ENCODE measurements at regions not wholly inside any gene's neighbourhood (a gene's known extent, or its start where the extent isn't known, plus 50 kb on each side); places are given as distances from the start of the nearest gene placed in this dataset.

GRCh38 chr6:166751051-166751595 lies 124.1 kb upstream of the RPS6KA2 start:
- no peak for DNase-seq (ENCODE audit: low spot score)

- DNase-seq (ENCODE audit: low spot score), result no peak
Measured at GRCh38 chr6:166750108-166750793, 123.2 kb upstream of the RPS6KA2 start.

GRCh38 chr6:166749666-166750065 lies 122.6 kb upstream of the RPS6KA2 start:
- DNase-seq (ENCODE audit: low spot score), result no peak

DNA sequence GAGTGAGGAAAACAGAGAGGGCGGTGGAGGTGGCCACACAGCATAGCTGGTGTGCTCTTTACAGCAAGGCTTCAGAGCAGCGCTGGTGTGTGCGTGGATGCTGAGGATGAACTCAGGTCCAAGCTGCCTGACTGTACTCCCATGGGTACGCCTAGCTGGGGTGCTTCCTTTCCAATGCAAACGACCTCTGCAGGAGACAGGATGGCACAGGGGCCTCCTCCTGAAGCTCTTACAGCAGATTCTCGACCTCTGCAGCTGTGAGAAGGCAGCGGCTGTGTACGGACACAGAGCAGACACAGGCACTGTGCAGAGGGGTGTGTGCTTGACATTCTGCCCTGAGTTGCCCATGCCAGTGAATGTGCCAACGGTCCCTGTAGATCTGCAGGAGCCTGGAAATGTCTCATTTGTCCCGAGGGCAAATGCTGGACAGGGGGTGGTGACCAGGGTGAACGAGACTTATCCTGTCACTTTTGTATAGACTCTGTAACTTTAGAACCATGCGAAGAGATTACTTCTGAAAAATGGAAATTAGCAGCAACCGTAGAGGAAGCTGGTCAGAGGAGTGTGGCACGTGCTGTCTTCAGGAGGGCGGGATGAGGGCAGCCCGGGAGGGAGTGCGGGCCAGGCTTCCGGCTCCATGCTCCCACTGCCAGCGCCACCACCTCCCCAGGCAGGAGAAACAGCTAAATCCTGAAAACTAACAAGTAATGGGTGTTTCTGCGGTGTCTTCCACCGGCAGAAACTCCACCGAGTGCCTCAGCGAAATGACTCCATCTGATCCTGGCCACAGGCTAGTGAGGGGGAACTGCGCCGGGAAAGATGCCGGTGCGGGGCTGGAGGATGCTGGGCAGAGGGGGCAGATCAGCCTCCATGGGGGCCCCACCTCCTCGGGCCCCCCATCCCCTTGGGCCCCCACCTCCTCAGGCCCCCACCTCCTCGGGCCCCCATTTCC lies 120.9 kb upstream of the RPS6KA2 start:
- DNase-seq (ENCODE audit: low spot score), result no peak

DNA sequence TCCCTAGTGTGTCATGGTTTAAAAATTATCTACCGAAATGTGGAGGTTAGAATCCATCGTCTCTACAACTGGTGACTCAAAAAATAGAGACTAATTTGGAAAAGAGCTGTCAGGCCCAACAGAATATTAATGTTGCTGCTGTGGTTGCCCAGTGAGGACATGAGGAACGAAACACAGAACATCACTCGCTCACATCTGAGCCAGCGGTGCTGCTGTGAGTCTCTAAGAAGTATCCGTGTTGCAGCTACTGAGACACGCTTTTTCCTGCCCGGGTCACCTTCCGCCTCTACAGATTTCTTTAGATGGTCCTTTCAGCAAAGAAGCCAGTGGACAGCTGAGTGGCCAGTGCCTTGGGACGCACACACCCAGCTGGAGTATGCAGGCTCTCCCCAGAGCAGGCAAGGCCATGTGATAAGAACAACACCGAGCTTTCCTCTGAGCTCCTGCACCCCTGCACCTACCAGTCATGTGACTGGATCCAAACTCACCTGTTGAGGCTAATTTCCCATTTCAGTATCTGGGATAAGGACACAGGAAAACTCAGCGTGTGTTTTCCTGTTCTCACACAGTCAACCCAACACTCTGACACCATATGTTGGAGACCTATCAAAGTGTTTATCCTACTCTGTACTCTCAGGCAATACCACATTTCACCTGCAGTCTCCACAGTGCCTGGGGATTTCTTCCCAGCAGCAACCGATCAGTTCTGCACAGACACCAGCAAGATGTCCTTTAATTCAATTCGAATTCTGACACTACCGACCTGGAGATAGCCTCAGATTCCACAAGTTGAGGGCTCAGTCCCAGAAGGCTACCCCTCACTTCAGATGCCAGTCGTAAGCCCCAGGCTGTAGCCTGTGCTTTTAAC lies 119.0 kb upstream of the RPS6KA2 start:
- DNase-seq (ENCODE audit: low spot score), result no peak

- no peak for DNase-seq (ENCODE audit: low spot score)
Measured at GRCh38 chr6:166744223-166745134, 117.4 kb upstream of the RPS6KA2 start.

DNA sequence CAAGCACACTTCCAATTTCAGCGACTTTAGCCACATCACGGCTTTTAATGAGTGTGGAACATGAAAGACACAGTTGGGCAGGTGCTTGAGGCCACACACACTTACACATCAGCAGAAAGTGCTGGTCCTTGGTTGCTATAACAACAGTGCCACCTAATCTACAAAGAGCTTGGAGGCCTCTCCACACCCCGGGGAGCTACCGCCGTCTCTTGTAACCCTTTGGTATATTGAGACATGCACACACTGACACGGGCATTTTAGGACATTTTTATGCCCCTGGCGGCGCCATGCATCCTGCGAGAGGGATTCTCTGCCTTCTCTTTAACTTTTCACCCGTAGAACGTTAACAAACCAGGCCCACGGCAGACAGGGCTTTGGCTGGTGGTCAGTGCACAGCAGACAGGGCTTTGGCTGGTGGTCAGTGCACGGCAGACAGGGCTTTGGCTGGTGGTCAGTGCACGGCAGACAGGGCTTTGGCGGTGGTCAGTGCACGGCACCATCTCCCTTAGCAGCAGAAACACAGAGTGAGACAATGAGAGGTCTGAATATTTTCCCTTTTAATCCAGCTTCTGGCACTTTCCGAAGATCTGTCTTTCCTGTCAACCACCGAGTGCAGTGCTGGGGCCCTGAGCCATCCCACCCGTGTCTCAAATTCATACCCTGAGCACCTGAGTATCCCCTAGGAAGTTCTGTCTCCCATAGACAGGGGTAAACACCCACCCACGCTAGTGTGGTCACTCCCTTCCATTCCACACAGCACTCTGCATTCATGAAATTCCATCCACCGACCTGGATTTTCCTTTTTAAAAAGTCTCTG lies 116.6 kb upstream of the RPS6KA2 start:
- no peak for DNase-seq (ENCODE audit: low spot score)

DNA sequence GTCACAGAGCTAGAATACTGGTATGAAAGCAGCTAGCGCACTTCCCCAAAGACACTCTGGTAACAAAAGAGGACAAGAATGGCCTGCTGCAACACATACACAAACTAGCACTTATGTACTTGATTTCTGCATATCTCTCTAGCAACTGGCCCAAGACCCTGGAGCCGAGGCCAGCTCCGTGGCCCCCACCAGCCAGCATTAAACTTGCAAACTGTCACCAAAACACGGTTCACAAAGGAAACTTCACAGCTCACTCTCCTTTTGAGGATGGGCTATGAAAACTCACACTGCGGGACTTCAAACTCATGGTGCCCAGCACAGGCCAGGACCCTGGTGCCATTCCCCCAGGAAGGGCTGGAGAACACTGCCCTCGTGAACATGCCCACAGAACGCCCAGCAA lies 115.9 kb upstream of the RPS6KA2 start:
- no peak for DNase-seq (ENCODE audit: low spot score)

DNA sequence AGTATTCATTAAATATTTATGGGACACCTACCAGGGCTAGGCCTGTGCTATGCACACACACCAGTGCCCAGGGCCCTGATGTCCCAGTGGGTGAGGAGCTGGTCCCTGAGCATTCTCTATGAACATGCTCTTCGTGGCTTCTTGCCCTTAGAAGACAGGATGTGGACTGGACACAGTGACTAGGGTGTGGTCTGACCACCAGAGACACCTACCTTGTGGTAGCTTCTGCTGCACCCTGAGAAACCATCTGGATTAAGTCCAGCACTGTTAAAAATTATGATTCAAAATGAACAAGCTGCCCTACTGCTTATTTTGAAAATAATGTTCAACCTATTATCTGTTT lies 112.9 kb upstream of the RPS6KA2 start:
- no peak for DNase-seq (ENCODE audit: low spot score)

GRCh38 chr6:166739117-166739975 lies 112.3 kb upstream of the RPS6KA2 start:
- no peak for DNase-seq (ENCODE audit: low spot score)

- DNase-seq (ENCODE audit: low spot score), result no peak
Measured at GRCh38 chr6:166738386-166739116, 111.5 kb upstream of the RPS6KA2 start.

DNA sequence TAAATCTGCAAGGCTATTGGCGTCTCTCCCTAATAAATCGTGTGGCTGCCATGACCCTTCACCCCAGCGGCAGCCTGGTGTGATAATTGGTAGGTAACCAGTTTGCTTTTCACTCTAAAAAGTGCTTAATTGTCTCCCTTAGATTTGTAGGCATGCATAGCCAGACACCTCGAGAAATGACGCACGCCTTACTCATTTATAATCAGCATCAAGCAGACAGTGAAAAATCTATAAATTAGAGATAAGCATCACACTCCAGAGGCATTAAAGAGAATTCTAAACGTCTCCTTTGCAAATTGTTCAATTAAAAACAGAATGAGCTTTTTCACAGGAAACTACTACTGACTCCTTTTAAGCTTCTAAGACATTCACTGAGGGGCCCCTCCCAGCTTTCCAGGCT lies 110.2 kb upstream of the RPS6KA2 start:
- DNase-seq (ENCODE audit: low spot score), result peak; percentile 60

DNA sequence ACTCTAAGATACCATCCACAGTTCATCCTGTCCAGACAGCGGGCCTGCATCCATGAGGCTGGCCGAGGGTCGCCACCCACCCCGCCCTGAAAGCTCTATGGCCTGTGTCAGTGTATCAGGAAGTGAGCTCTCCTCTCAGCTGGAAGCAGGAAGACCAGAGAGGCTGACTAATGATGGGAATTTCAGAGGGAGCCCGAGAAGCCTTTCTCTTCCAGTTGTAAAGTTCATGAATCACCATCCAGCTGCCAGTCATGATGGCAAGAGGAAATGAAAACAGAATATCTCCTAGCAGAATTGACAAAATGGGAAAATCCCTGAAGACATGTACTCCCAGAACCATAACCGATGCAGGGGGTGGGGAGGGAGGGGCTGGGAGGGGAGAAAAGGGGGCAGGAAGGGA lies 109.6 kb upstream of the RPS6KA2 start:
- DNase-seq (ENCODE audit: low spot score), result peak; percentile 93

GRCh38 chr6:166733900-166734299 lies 106.8 kb upstream of the RPS6KA2 start:
- no peak for DNase-seq (ENCODE audit: low spot score)

- no peak for DNase-seq (ENCODE audit: low spot score)
Measured at GRCh38 chr6:166729658-166730057, 102.6 kb upstream of the RPS6KA2 start.

GRCh38 chr6:166728884-166729530 lies 102.0 kb upstream of the RPS6KA2 start:
- DNase-seq (ENCODE audit: low spot score), result no peak

- DNase-seq (ENCODE audit: low spot score), result no peak
Measured at GRCh38 chr6:166726201-166726600, 99.2 kb upstream of the RPS6KA2 start.

DNA sequence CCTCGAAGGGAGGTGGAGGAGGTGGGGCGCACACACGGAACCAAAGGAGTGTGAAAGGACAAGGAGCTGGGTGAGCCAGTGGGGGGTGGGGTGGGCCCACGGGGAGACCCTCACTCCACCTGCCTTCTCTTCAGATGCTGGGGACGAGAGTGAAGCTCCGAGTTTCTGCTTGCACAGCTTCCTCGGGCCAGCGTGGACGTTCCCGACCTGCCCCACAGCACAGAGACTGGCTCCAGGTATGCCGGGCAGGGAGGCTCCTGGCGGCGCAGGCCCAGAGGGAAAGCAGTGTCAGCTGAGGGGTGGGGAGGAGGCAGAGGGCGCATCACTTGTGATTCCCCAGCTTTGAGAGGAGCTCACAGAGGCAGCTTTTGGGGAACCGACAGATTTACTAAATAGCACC lies 98.5 kb upstream of the RPS6KA2 start:
- DNase-seq (ENCODE audit: low spot score), result no peak

Measured in kidney capillary endothelial cell (primary cell).